ENCODE measurements at regions not wholly inside any gene's neighbourhood (a gene's known extent, or its start where the extent isn't known, plus 50 kb on each side); places are given as distances from the start of the nearest gene placed in this dataset.

DNA sequence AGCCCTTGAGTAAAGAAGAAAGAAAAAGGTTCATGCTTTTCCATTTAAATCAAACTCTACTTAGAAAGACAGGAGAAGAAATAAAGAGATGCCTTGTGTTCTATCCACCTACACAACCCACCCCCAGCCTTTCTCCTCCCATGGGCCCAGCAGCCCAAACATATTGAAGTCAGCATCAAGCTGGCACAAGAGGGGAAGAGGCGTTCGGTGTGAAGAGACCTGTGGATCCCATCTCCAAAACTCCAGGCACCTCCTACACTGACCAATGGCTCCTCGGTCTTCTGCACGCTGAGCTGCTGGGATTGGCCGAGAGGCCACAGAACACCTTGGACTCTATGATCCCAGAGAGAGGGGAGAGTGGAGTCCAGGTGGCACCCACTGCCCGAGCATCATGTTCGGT, 66.0 kb upstream of the CELF2 start:
- TF ChIP-seq ZNF8 (CRISPR knock-in tag; IDR thresholded peaks at IDR 0.05) (no peak), GLIS3 (CRISPR knock-in tag; IDR thresholded peaks at IDR 0.05) (no peak), ZC3H10 (CRISPR knock-in tag; IDR thresholded peaks at IDR 0.05) (no peak), OSR1 (CRISPR knock-in tag; IDR thresholded peaks at IDR 0.05) (no peak), PPARA (CRISPR knock-in tag; IDR thresholded peaks at IDR 0.05; ENCODE audit: borderline replicate concordance) (no peak), TSHZ2 (CRISPR knock-in tag; IDR thresholded peaks at IDR 0.05) (no peak), ARNTL (CRISPR knock-in tag; IDR thresholded peaks at IDR 0.05; ENCODE audit: borderline replicate concordance, low read depth) (no peak), SNAI2 (CRISPR knock-in tag; IDR thresholded peaks at IDR 0.05) (no peak), ESRRG (CRISPR knock-in tag; IDR thresholded peaks at IDR 0.05) (no peak), ZFP3 (CRISPR knock-in tag; IDR thresholded peaks at IDR 0.05) (no peak), TOX (CRISPR knock-in tag; IDR thresholded peaks at IDR 0.05; ENCODE audit: borderline replicate concordance) (no peak), BACH2 (CRISPR knock-in tag; IDR thresholded peaks at IDR 0.05; ENCODE audit: borderline replicate concordance) (no peak), RARB (CRISPR knock-in tag; IDR thresholded peaks at IDR 0.05) (no peak), TCF4 (CRISPR knock-in tag; IDR thresholded peaks at IDR 0.05; ENCODE audit: borderline replicate concordance) (no peak), CSDC2 (CRISPR knock-in tag; IDR thresholded peaks at IDR 0.05) (no peak), ISL1 (CRISPR knock-in tag; IDR thresholded peaks at IDR 0.05) (no peak), ZNF70 (CRISPR knock-in tag; IDR thresholded peaks at IDR 0.05) (no peak)
- TF ChIP-seq, protein P1, sequence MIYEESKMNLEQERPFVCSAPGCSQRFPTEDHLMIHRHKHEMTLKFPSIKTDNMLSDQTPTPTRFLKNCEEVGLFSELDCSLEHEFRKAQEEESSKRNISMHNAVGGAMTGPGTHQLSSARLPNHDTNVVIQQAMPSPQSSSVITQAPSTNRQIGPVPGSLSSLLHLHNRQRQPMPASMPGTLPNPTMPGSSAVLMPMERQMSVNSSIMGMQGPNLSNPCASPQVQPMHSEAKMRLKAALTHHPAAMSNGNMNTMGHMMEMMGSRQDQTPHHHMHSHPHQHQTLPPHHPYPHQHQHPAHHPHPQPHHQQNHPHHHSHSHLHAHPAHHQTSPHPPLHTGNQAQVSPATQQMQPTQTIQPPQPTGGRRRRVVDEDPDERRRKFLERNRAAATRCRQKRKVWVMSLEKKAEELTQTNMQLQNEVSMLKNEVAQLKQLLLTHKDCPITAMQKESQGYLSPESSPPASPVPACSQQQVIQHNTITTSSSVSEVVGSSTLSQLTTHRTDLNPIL (CRISPR knock-in tag; IDR thresholded peaks at IDR 0.05; ENCODE audit: low read depth) = no peak
- TF ChIP-seq, protein P2, sequence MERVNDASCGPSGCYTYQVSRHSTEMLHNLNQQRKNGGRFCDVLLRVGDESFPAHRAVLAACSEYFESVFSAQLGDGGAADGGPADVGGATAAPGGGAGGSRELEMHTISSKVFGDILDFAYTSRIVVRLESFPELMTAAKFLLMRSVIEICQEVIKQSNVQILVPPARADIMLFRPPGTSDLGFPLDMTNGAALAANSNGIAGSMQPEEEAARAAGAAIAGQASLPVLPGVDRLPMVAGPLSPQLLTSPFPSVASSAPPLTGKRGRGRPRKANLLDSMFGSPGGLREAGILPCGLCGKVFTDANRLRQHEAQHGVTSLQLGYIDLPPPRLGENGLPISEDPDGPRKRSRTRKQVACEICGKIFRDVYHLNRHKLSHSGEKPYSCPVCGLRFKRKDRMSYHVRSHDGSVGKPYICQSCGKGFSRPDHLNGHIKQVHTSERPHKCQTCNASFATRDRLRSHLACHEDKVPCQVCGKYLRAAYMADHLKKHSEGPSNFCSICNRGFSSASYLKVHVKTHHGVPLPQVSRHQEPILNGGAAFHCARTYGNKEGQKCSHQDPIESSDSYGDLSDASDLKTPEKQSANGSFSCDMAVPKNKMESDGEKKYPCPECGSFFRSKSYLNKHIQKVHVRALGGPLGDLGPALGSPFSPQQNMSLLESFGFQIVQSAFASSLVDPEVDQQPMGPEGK (CRISPR knock-in tag; IDR thresholded peaks at IDR 0.05; ENCODE audit: borderline replicate concordance) = no peak
- TF ChIP-seq, protein P3, sequence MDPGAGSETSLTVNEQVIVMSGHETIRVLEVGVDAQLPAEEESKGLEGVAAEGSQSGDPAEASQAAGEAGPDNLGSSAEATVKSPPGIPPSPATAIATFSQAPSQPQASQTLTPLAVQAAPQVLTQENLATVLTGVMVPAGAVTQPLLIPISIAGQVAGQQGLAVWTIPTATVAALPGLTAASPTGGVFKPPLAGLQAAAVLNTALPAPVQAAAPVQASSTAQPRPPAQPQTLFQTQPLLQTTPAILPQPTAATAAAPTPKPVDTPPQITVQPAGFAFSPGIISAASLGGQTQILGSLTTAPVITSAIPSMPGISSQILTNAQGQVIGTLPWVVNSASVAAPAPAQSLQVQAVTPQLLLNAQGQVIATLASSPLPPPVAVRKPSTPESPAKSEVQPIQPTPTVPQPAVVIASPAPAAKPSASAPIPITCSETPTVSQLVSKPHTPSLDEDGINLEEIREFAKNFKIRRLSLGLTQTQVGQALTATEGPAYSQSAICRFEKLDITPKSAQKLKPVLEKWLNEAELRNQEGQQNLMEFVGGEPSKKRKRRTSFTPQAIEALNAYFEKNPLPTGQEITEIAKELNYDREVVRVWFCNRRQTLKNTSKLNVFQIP (CRISPR knock-in tag; IDR thresholded peaks at IDR 0.05; ENCODE audit: borderline replicate concordance, low read depth) = no peak
- ATAC-seq = no peak

DNA sequence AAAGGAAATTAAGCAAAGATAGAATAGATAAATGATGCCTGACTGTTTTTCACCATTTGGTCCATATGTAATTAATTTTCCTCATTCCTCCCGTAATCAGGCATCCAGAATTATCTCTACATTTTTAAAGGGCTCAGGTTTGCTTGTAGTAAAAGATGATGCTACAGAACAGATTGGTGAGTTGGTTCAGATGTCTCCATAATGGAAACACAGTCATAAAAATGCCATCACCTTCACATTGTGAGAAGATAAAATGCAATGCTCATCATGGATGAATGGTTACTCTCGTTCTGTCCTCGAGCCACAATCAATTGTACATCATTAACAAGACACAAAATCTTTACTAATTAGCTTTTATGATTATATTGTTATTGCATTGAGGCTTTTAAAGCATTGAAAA, 64.9 kb upstream of the CELF2 start:
- no peak for ATAC-seq
- TF ChIP-seq ZFP30 (CRISPR knock-in tag; IDR thresholded peaks at IDR 0.05) (no peak), SNAI2 (CRISPR knock-in tag; IDR thresholded peaks at IDR 0.05) (no peak), BACH2 (CRISPR knock-in tag; IDR thresholded peaks at IDR 0.05; ENCODE audit: borderline replicate concordance) (no peak), ESRRG (CRISPR knock-in tag; IDR thresholded peaks at IDR 0.05) (no peak), ZNF70 (CRISPR knock-in tag; IDR thresholded peaks at IDR 0.05) (no peak), RARB (CRISPR knock-in tag; IDR thresholded peaks at IDR 0.05) (no peak), PPARA (CRISPR knock-in tag; IDR thresholded peaks at IDR 0.05; ENCODE audit: borderline replicate concordance) (no peak), TOX (CRISPR knock-in tag; IDR thresholded peaks at IDR 0.05; ENCODE audit: borderline replicate concordance) (no peak), TSHZ2 (CRISPR knock-in tag; IDR thresholded peaks at IDR 0.05) (no peak), OSR1 (CRISPR knock-in tag; IDR thresholded peaks at IDR 0.05) (no peak), ZFP3 (CRISPR knock-in tag; IDR thresholded peaks at IDR 0.05) (no peak), ARNTL (CRISPR knock-in tag; IDR thresholded peaks at IDR 0.05; ENCODE audit: borderline replicate concordance, low read depth) (no peak)
- TF ChIP-seq, protein P3 (CRISPR knock-in tag; IDR thresholded peaks at IDR 0.05; ENCODE audit: borderline replicate concordance, low read depth) = no peak
- TF ChIP-seq, protein P4, sequence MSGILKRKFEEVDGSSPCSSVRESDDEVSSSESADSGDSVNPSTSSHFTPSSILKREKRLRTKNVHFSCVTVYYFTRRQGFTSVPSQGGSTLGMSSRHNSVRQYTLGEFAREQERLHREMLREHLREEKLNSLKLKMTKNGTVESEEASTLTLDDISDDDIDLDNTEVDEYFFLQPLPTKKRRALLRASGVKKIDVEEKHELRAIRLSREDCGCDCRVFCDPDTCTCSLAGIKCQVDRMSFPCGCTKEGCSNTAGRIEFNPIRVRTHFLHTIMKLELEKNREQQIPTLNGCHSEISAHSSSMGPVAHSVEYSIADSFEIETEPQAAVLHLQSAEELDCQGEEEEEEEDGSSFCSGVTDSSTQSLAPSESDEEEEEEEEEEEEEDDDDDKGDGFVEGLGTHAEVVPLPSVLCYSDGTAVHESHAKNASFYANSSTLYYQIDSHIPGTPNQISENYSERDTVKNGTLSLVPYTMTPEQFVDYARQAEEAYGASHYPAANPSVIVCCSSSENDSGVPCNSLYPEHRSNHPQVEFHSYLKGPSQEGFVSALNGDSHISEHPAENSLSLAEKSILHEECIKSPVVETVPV (CRISPR knock-in tag; IDR thresholded peaks at IDR 0.05) = no peak
